A673 (cell line): ENCODE measurements at regions not wholly inside any gene's neighbourhood (a gene's known extent, or its start where the extent isn't known, plus 50 kb on each side); places are given as distances from the start of the nearest gene placed in this dataset.

Experiments
- EZH2 ChIP-seq: fragments of 200-600 bp; sonication (generic); IDR thresholded peaks from 2 replicates; pipeline ENCODE4 v1.6.1; 2017; ENCODE audit warnings: borderline replicate concordance, low read depth, mild to moderate bottlenecking, mixed read lengths, antibody characterized with exemption, low read length; ENCODE audit not compliant: poor library complexity, severe bottlenecking
- TF ChIP-seq, protein P1 (sequence below): fragments of 300-800, 200-600 bp; sonication (generic); conservative IDR thresholded peaks from 2 replicates; pipeline ENCODE4 v1.5.1; 2017; ENCODE audit warnings: low read depth, mild to moderate bottlenecking, antibody characterized with exemption, low read length, moderate library complexity, mixed read lengths

DNA sequence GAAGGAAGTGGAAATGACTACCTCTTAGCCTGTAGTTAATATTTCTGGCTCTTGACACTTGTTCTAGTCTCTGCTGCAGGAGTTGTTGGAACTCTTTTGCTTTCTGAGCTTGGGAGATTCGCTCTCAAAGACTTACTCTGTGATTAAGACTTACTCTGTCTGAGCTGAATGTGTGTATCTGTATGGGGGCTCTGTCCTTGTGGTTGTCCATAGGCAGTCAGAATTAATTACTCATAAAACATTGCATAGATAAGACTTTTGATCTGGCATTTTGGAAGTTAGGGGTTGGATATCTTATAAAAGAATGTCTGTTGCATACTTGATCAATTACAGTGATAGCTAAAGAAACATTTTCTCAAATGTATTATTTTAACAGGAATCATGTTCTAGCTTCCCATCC, 199.2 kb upstream of the KIAA1217 start:
- TF ChIP-seq, protein P1, sequence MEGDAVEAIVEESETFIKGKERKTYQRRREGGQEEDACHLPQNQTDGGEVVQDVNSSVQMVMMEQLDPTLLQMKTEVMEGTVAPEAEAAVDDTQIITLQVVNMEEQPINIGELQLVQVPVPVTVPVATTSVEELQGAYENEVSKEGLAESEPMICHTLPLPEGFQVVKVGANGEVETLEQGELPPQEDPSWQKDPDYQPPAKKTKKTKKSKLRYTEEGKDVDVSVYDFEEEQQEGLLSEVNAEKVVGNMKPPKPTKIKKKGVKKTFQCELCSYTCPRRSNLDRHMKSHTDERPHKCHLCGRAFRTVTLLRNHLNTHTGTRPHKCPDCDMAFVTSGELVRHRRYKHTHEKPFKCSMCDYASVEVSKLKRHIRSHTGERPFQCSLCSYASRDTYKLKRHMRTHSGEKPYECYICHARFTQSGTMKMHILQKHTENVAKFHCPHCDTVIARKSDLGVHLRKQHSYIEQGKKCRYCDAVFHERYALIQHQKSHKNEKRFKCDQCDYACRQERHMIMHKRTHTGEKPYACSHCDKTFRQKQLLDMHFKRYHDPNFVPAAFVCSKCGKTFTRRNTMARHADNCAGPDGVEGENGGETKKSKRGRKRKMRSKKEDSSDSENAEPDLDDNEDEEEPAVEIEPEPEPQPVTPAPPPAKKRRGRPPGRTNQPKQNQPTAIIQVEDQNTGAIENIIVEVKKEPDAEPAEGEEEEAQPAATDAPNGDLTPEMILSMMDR, result no peak
- no peak for TF ChIP-seq EZH2
